ENCODE measurements at regions not wholly inside any gene's neighbourhood (a gene's known extent, or its start where the extent isn't known, plus 50 kb on each side); places are given as distances from the start of the nearest gene placed in this dataset.

DNA sequence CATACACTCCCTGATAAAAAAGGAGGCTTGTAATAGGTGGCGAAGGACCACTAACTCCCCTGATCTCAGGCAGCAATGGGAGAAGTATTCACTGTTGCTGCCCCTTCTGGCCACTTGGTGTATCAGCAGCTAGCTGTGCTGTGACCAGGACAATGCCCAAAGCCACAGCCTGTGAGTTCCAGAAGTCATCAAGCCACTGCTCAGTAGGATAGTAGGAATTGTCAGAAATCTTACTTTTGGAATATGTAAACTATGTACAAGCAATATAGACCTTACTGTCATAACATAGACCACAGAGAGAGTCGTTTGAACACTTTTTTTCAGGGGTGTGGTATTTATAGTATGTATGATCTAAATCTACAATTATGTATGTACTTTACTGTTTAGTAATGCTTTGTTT, 248.3 kb upstream of the CAMK1G start:
- DNase-seq (ENCODE audit: low read depth): peak; percentile 17

DNA sequence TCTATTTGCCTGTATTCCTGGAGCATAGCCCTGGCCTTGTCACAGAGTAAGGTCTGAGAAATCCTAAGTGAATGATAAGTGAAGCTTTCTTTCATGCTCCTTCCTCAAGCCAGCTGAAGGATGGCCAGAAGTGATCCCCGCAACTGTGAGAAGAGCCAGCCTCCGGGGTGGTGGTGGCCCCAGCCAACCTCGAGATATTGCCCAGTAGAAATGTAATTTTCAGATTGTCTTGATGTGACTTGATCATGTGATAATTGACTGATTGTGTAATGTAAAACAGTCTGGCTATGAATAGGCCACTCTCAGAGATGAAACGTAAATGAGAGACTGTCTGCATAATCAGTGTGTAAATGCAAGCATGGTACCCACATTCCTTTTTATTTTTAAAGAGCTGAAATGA, 242.4 kb upstream of the CAMK1G start:
- no peak for DNase-seq (ENCODE audit: low read depth)

DNA sequence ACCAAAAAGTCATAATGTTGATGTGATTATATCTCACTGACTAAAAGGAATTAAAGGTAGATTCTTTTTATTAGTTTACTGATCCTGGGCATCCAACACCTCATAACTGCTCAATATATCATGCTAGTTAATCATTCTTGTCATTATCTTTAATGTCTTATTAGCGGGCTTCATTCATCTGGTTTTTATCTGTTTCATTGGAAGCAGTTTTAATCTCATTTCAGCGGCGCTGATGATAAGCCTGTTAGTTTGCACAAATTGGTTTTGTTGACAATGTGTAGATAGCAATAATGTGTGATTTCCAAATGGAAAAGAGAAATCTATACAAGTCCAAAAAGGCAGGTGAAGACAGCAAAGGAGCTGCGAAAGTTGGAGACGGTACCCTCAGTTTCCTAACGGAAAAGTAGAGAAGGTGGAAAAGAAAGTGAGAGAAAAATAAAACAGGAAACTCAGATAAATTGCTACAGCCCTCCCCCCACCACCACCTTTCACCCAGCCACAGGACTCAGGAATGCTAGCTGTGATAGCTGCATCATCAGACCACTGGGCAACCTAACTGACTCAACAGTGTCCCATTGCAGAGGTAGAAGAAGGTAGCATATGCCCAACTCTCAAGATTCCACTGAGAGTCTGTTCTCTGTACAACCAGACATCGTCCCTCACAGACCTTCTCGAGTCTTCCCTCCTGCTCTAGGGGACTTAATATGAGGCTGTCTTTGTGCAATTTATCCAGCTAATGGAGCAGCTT, 241.7 kb upstream of the CAMK1G start:
- no peak for DNase-seq (ENCODE audit: low read depth)

DNA sequence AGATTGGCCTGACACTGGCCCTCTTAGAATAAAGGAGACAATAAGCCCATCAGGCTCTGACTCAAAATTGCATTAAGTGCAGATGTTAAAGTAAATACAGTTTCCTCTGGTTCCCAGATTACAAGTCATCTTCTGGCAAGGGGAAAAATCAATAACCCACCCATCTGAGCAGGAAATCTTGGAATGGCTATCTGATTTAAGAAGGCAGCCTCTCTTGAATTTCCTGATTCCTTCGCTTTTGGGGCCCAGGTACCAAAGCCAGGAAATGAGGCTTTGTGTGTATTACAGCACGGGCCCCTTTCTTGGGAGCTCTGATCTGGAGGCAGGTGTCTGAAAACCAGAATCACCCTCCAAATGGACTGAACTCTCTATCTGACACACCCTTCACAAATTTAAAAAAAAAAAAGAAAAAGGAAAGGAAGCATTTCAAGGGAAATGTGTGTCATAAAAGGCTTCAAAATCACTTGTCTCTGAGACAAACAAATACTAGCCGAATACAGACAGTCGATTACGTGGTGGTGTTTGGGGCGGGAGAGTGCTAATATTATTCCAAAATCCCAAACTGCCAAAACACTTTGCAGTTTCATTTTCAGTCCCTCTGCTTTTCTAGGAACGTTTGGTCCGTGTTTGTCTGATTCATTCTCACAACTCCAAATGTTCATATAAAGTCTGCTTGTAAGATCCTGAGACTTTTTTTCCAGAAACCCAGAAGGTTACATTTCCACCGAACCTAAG, 240.9 kb upstream of the CAMK1G start:
- DNase-seq (ENCODE audit: low read depth): no peak

DNA sequence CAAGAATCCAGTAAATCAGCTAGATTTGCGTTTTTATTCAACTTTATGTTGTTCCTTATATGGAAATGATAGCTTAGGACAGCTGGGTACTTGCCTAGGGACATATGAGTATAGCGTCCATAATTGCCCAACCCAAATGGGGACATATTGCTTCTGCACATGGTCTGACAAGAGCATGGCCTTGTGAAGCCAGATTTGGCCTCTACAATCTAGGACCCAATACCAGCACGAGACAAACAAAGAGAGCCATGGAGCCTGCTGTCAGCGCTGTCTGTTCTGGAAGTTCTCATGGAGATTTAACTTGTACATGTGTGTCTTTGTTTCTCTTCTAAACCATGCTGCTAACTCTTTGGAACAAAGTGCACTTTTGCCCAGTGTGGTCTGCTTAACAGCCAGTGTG, 240.0 kb upstream of the CAMK1G start:
- DNase-seq (ENCODE audit: low read depth): no peak

DNA sequence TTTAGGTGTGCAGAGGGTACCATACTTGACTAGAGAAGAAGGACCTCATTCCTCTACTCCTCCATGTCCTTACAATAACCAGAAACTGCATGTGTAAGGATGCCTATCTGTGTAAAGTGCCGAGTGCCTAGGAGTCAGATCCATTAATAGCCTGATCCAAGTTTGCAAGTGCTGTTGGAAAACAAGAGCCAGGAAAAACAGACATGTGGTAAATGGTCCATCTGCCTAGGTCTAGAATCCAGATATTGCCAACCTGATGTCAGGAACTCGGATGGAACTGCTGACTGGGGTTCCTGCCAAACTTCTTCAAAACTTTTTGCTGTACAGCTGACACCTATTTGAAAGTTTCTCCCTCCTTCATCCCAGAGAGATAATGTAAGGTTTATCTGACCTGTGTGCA, 239.4 kb upstream of the CAMK1G start:
- no peak for DNase-seq (ENCODE audit: low read depth)

DNA sequence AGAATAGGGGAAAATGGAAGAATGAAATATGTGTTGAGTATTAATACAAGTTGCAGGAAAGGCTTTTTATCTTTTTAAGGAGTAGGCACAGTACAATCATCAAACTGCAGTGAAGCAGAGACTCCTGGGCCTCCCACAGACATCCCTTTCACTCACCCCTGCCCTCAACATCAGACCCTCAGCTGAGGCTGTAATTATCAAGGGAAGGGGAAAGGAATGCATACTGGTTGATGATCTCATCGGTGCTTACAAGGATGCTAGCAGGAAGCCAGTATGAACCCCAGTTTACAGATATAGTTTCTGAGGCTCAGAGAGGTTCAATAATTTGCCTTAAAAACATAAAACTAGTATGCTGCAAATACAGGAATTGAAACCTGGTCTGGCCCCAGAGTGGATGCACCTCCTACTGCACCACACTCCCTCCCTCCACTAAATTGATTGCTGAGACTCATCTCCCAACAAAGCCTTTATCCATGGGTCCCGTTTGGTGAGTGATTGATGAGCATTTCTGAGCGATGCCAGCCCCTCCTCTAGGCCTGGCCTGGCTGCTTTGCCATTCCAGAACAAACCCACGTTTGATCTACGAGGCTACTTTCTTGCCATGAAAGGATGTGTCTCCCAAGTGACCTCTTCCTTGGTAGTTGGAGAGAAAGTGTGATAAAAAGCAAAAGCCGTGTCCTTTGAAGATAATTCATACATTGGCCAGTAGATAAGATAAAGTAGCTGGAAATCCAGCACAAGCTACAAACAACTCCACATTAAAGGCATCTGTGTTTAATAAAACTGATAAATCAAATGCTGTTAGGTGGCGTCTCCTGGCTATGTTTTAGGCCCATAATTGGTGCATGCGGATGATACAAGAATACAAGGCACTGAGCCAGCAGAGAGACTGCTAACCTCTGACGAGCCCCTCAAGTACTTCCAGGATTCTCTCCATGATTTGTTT, 233.9 kb upstream of the CAMK1G start:
- DNase-seq (ENCODE audit: low read depth): no peak

DNA sequence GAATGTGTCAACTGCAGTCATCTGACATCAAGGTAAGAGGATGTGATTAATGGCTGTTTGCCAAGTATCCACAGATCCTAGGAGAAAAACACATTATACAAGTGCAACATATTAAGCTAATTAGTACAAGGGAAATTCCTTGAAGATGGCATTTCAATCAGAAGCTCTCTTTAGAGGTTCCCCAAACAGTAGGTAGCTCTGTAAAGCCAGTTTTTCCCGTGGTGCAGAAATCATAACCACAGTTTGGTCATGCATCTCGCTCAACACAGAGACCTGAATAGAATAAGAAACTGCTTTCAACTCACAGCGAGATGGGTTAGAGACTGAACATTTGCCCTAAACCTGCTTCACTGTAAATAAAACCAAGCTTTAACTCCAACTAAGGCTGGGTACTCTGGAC, 230.5 kb upstream of the CAMK1G start:
- DNase-seq (ENCODE audit: low read depth): no peak

DNA sequence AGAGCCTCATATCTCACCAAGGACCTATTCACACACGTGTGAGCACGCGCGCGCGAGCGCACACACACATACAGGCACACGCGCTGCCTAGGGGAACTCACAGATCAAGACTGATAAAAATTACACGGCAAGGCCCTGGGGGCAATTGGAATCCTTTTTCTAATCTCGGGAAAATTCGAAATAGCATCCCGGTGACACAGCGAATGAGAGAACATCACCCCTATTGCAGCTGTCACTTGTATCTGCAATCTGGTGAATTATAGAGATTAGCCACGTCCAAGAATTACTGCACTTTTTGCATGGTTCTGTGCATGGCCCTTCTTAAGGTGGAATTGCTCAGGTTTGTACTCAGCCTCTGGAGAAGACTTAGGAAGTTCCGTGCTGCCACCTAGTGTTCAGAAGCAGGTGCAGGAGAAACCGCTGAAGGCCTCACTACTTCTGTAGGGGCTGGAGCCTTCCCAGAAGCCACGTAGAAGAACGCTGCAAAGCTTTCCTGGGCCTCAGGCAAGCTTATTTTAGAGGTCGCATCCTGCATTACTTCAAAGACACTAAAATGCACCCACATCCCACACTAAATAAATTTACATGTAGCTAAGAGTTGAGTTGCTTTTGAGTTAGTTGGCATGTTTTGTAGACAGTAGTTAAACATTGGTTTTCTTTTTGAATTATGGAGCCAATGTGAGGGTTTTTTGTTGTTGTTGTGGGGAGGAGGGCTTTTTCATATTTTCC, 229.2 kb upstream of the CAMK1G start:
- DNase-seq (ENCODE audit: low read depth): peak; percentile 52

DNA sequence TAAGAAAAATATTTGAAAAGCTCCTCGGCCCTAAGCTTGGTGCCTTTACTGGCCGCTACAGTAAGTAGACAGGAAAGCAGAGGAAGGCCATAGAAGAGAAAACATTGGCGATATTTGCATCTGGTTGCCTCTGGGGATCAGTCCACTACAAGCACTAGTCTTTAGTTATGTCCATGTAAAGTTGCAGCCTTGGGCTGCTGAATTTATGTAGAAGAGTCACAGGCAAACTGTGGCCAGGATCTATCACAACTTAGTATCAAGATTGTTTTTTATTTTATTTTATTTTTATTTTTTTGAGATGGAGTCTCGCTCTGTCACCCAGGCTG, 228.7 kb upstream of the CAMK1G start:
- DNase-seq (ENCODE audit: low read depth): no peak

DNA sequence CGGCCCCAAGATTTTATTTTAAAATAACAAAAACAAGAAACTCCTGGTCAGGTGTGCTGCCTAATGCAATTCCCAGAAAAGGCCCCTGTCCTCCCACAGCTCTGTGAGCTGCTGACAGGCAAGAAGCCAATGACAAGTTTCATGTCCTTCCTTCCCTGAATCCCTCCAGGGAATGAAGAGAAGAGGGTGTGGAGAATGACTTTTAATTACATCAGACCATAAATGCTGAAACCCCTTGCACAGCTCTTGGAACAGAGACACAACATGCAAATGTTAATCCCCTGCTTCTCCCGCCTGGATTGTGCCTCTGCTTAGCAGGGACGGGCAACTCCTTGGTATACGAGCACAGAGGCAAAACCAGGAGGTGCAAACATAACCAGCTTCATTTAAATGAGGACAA, 228.1 kb upstream of the CAMK1G start:
- DNase-seq (ENCODE audit: low read depth): no peak

DNA sequence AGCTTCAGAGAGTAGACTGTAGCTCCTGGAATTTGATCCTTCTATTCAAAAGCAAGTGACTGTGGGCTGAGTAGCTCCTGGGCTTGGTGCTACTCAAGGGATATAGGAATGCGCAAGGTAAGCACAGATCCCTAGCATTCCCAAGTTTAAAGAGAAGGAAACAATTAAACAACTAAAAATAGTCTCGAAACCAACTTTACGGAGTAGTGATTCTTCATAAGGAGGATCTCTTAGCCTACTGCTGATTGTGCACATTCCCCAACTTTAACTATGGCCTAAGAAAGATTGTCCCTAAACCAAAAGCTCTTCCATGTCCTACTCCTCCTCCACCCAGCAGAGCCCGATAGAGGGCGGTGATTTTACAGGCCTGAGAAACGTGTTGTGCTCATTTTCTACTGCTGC, 226.5 kb upstream of the CAMK1G start:
- DNase-seq (ENCODE audit: low read depth): no peak

DNA sequence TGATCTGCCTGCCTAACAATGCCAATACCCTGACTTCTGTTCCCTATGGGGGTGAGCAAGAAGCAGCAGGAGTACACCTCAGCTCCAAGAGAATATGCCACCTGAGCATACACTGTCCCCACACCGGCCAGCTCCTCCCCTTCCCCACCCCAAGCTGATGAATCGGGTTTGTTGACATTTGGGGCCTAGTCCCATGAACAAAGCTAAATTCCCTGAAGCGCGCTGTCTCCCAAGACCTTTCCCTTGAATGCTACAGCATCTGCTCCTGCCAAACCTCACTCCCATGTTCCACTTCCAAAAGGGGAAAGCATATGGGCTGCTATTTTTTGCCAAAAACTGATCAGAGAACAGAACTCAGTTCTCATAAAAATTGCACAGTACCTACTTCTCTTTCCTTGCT, 220.4 kb upstream of the CAMK1G start:
- DNase-seq (ENCODE audit: low read depth): no peak

DNA sequence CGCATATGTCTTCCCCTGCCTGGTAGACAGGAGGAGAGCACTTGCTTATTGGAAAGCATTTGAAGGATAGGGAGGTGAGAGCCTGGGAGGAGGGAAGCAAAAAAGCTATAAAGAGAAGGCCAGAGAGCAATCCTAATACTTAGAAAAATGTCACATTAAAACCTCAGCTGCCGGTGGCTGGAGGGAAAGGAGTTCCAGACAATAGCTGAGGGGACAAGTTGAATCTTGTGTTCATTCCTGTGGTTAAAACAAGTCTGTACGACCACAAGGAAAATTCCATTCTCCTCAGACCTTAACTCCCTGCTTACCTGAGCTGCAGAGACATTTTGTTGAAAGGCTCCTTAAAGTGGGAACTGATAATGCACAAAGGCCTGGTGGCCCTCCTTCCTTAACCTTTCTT, 218.8 kb upstream of the CAMK1G start:
- DNase-seq (ENCODE audit: low read depth): no peak

DNA sequence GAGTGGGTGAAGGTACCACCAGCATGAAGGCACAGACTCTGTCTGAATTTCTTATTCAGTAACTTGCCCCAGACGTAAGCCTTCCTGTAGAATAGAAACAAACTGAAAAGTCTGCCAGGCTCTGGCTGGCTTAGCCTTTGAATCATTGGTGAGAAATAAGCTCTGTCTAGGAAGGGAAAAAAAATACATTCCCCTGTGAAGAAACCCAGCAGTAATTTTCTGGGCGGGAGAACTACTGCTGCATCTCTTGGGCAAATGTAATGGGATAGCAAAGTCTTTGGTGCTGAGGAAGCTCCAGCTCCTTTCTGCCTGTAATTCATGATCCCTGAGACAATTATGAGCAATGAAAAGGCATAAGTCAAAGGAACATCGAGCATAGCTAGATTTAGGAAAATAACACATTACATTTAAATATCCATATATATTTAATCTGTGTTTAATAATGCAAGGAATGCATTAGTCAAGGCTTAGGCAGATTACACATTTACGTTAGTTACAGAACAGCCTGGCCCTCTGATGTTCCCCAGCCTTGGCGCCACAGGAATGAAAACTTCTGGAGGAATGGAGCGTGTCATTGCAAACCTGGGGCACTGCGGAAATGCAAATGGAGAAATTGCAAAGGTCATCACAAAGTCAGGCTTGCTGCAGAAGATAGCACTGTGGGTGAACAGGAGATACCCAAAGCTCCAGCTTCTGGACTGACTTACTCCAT, 216.3 kb upstream of the CAMK1G start:
- no peak for DNase-seq (ENCODE audit: low read depth)

DNA sequence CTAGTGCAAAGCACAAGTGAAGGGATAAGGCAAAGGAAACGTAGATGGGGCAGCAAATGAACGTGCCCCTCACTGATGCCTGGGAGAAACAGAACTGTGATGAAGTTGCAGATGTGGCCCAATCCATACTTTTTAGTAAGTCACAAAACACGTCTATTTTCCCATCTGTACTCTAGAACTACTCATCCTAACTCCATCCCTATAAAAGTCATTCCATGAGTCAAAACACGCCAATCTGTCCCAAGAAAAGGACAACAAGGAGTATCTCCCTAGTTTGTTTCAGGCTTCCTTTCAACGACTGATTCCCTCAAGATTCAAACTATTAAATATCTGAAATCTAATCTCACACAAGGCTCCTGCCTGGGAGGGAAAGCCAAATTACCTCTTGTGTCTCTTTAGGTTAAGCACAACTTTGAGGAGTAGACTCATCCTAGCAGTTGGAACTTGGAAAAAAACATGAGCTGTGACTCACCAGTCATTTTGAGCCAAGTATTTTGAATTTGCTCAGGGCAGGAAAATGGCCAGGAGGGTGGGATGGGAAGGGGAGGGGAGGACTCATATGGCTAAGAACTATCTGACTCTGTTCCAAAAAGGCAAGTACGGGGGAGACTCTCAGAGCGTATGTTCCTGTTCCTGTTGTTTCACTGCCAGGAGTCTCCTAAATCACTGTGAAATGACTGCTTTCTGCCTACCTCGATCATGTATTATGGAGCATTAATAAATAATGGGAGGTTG, 214.5 kb upstream of the CAMK1G start:
- DNase-seq (ENCODE audit: low read depth): no peak

DNA sequence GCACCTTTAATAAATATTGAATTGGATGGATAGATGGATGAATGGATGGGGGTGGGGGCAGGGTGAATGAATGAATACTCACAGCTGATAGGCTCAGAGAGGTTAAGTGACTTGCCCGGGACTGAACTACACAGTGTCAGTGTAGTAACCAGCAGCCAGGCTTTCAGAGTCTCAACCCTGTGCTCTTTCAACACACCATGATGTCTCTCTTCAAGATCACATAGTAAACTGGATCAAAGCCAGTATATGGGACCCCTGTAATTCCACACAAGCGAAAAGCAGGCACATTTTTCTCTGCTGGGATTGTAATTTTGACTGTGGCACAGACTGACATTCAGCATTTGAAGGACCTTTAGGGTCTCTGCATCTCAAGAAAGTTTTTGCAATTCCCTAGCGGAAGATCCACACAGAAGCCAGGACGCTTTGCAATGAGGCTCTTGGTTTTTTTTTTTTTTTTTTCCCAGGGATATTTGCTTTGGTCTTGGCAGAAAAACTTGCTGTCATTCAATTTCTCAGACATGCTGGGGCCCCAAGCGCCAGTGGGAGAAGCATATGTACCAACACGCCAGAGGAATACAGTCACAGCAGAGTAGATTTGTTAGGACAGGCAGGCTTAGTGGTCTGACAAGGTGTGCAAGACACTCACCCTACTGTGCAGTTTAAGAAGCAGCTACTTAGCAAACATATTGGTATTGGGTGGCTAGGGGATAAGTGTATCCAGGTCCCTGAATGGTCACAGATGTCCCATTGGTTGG, 213.1 kb upstream of the CAMK1G start:
- no peak for DNase-seq (ENCODE audit: low read depth)

DNA sequence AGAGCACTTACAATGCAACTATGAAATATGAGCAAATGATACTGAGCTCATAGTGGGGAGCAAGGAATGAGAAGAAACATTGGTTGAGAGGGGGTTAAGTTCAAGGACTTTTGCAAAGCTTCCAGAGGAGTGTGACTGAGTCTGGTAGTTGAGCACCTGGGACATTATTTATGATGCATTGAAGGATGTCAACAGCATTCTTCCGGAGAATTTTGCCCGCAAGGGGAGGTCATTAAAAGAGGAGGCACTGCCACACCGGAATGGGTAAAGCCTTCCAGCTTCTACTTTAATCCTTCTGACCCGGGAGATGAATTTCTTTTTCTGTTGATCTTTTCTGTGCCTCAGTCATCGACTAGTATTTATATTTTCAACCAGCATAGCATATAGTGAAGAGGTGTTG, 208.4 kb upstream of the CAMK1G start:
- DNase-seq (ENCODE audit: low read depth): no peak

DNA sequence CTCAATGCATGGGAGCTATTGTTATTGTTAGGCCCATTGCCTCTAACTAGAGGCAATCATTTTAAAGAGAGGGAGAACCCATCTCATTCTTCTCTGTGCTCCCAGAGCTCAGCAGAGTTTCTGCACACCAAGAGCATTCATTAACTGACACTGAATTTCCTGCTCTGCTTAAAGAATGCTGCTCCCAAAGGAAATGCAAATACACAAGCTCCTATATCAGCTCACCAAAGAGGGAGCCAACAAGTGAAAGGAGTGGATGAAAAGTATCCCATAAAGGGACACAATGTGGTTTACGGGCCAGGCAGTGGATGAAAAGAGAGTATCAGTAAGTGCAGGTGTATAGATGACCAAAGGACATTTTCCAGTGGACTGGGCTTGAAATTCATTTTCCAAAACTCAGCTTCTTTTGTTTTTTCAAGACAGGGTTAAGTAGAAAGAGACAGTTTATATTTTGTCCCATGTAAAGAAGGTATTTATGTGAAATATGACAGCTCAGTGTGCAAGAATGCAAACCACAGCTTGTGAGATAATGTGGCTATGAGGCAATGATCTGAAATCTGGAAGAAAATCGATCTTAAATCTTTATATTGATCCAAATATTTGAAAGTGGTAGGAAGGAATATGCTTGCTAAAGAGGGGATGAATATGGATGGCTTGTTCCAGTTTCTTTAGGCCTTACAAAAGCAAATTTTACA, 207.7 kb upstream of the CAMK1G start:
- DNase-seq (ENCODE audit: low read depth): no peak

DNA sequence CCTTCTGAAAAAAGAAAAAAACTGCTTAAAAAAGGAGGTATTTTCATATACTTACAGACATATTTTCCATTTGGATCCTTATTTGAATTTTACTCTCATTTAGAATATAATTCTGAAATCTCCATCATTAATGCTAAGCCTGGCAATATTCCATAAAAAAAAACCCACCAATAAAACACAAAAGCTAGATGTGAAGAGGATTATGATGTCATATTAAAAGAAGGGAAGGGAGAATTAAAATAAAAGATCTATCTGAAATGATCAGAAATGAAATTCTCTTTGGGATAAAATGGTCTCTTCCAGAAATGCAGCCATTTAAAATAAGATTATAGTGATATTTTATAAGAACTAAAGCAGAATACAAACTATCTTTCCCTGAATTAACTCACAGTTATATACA, 206.7 kb upstream of the CAMK1G start:
- DNase-seq (ENCODE audit: low read depth): no peak

Measured in CMK (cell line).